D341Med (cell line): ENCODE measurements at regions not wholly inside any gene's neighbourhood (a gene's known extent, or its start where the extent isn't known, plus 50 kb on each side); places are given as distances from the start of the nearest gene placed in this dataset.

Experiments
- DNase-seq: peaks from one replicate; pipeline ENCODE4 v3.0.0; 2012; ENCODE audit warnings: low spot score

- no peak for DNase-seq
Measured at GRCh38 chr5:159821461-159821940, 94.8 kb upstream of the ADRA1B start.

GRCh38 chr5:159824188-159825161 lies 91.8 kb upstream of the ADRA1B start:
- DNase-seq, result no peak

GRCh38 chr5:159825551-159826051 lies 90.7 kb upstream of the ADRA1B start:
- no peak for DNase-seq

- DNase-seq, result no peak
Measured at GRCh38 chr5:159826351-159827214, 89.7 kb upstream of the ADRA1B start.

- DNase-seq, result no peak
Measured at GRCh38 chr5:159827861-159828260, 88.4 kb upstream of the ADRA1B start.

- no peak for DNase-seq
Measured at GRCh38 chr5:159832073-159832472, 84.2 kb upstream of the ADRA1B start.

GRCh38 chr5:159833088-159833487 lies 83.2 kb upstream of the ADRA1B start:
- DNase-seq, result no peak

GRCh38 chr5:159833846-159834245 lies 82.4 kb upstream of the ADRA1B start:
- DNase-seq, result no peak

GRCh38 chr5:159835548-159835947 lies 80.7 kb upstream of the ADRA1B start:
- DNase-seq, result no peak

GRCh38 chr5:159836691-159837090 lies 79.6 kb upstream of the ADRA1B start:
- no peak for DNase-seq

- no peak for DNase-seq
Measured at GRCh38 chr5:159837860-159838259, 78.4 kb upstream of the ADRA1B start.

- no peak for DNase-seq
Measured at GRCh38 chr5:159838551-159839222, 77.6 kb upstream of the ADRA1B start.

GRCh38 chr5:159844267-159845121 lies 71.8 kb upstream of the ADRA1B start:
- DNase-seq, result no peak

- no peak for DNase-seq
Measured at GRCh38 chr5:159849437-159850083, 66.7 kb upstream of the ADRA1B start.

GRCh38 chr5:159850160-159850559 lies 66.1 kb upstream of the ADRA1B start:
- no peak for DNase-seq

- DNase-seq, result no peak
Measured at GRCh38 chr5:159851053-159851452, 65.2 kb upstream of the ADRA1B start.

GRCh38 chr5:159854916-159855315 lies 61.4 kb upstream of the ADRA1B start:
- DNase-seq, result no peak

GRCh38 chr5:159855476-159856191 lies 60.6 kb upstream of the ADRA1B start:
- no peak for DNase-seq

- no peak for DNase-seq
Measured at GRCh38 chr5:159858871-159859270, 57.4 kb upstream of the ADRA1B start.

GRCh38 chr5:159861086-159861485 lies 55.2 kb upstream of the ADRA1B start:
- DNase-seq, result no peak
